H9 (cell line): ENCODE measurements at regions not wholly inside any gene's neighbourhood (a gene's known extent, or its start where the extent isn't known, plus 50 kb on each side); places are given as distances from the start of the nearest gene placed in this dataset.

Experiments
- DNase-seq: peaks from one replicate; pipeline ENCODE4 v3.0.0-alpha.2; 2017
- H2AFZ ChIP-seq: one replicate; pipeline ENCODE4 v1.6.1; 2013; ENCODE audit warnings: mild to moderate bottlenecking, low read length, control low read depth, moderate library complexity
- H2AK5ac ChIP-seq: 2 replicates; pipeline ENCODE4 v1.6.1; 2013; ENCODE audit warnings: low read length, control low read depth, mixed read lengths; ENCODE audit not compliant: insufficient read length
- H2BK120ac ChIP-seq: one replicate; pipeline ENCODE4 v1.6.1; 2013; ENCODE audit warnings: low read depth, mild to moderate bottlenecking, low read length, control low read depth, inconsistent platforms; ENCODE audit not compliant: poor library complexity, severe bottlenecking
- H2BK12ac ChIP-seq: 2 replicates; pipeline ENCODE4 v1.6.1; 2013; ENCODE audit warnings: low read length, control low read depth, mixed read lengths, low read depth; ENCODE audit not compliant: insufficient read length
- H2BK15ac ChIP-seq: 2 replicates; pipeline ENCODE4 v1.6.1; 2013; ENCODE audit warnings: low read depth, low read length, control low read depth
- H2BK20ac ChIP-seq: one replicate; pipeline ENCODE4 v1.6.1; 2013; ENCODE audit warnings: low read depth, mild to moderate bottlenecking, low read length, control low read depth, inconsistent platforms; ENCODE audit not compliant: poor library complexity, severe bottlenecking
- H2BK5ac ChIP-seq: 2 replicates; pipeline ENCODE4 v1.6.1; 2013; ENCODE audit warnings: low read length, control low read depth, mixed read lengths; ENCODE audit not compliant: insufficient read length
- H3K14ac ChIP-seq: 2 replicates; pipeline ENCODE4 v1.6.1; 2013; ENCODE audit warnings: low read length, control low read depth; ENCODE audit not compliant: insufficient read depth
- H3K18ac ChIP-seq: 2 replicates; pipeline ENCODE4 v1.6.1; 2013; ENCODE audit warnings: low read depth, mild to moderate bottlenecking, mixed read lengths, low read length, control low read depth; ENCODE audit not compliant: insufficient read length
- H3K23ac ChIP-seq: 2 replicates; pipeline ENCODE4 v1.6.1; 2013; ENCODE audit warnings: low read length, control low read depth, mixed read lengths, low read depth; ENCODE audit not compliant: insufficient read length
- H3K23me2 ChIP-seq: 2 replicates; pipeline ENCODE4 v1.6.1; 2013; ENCODE audit warnings: low read depth, mild to moderate bottlenecking, mixed read lengths, low read length, control low read depth; ENCODE audit not compliant: insufficient read length, poor library complexity, severe bottlenecking
- H3K27ac ChIP-seq: 2 replicates; pipeline ENCODE4 v1.5.1; 2013; ENCODE audit warnings: low read length, control low read depth, mixed read lengths, low read depth; ENCODE audit not compliant: insufficient read length
- H3K27me3 ChIP-seq: 2 replicates; pipeline ENCODE4 v1.6.1; 2013; ENCODE audit warnings: low read length, control low read depth, inconsistent platforms; ENCODE audit not compliant: insufficient read depth
- H3K4ac ChIP-seq: 2 replicates; pipeline ENCODE4 v1.6.1; 2013; ENCODE audit warnings: low read depth, mild to moderate bottlenecking, control low read depth, inconsistent platforms, low read length, moderate library complexity
- H3K4me1 ChIP-seq: 2 replicates; pipeline ENCODE4 v1.6.1; 2013; ENCODE audit warnings: low read length, control low read depth, inconsistent platforms; ENCODE audit not compliant: insufficient read depth
- H3K4me2 ChIP-seq: 2 replicates; pipeline ENCODE4 v1.6.1; 2013; ENCODE audit warnings: low read length, control low read depth, mixed read lengths; ENCODE audit not compliant: insufficient read length, insufficient read depth
- H3K56ac ChIP-seq: 2 replicates; pipeline ENCODE4 v1.6.1; 2013; ENCODE audit warnings: low read depth, mild to moderate bottlenecking, mixed read lengths, low read length, control low read depth; ENCODE audit not compliant: insufficient read length
- H3K79me1 ChIP-seq: 2 replicates; pipeline ENCODE4 v1.6.1; 2013; ENCODE audit warnings: low read depth, mild to moderate bottlenecking, moderate library complexity, low read length, control low read depth, inconsistent platforms; ENCODE audit not compliant: insufficient read depth, poor library complexity, severe bottlenecking
- H3K79me2 ChIP-seq: 2 replicates; pipeline ENCODE4 v1.6.1; 2013; ENCODE audit warnings: low read length, control low read depth, inconsistent platforms; ENCODE audit not compliant: insufficient read depth
- H3K9ac ChIP-seq: 2 replicates; pipeline ENCODE4 v1.6.1; 2013; ENCODE audit warnings: low read length, control low read depth, mixed read lengths; ENCODE audit not compliant: insufficient read length; ENCODE audit errors: extremely low read depth
- H3K9me3 ChIP-seq: one replicate; pipeline ENCODE4 v1.6.1; 2013; ENCODE audit warnings: low read depth, low read length, inconsistent platforms; ENCODE audit not compliant: control insufficient read depth
- H3T11ph ChIP-seq: one replicate; pipeline ENCODE4 v1.6.1; 2013; ENCODE audit warnings: mild to moderate bottlenecking, low read length, control low read depth, inconsistent platforms
- H4K20me1 ChIP-seq: one replicate; pipeline ENCODE4 v1.6.1; 2013; ENCODE audit not compliant: control insufficient read depth, insufficient read length, insufficient read depth
- H4K5ac ChIP-seq: 2 replicates; pipeline ENCODE4 v1.6.1; 2013; ENCODE audit warnings: low read depth, mild to moderate bottlenecking, mixed read lengths, low read length, control low read depth; ENCODE audit not compliant: insufficient read length
- H4K8ac ChIP-seq: replicated peaks from 2 replicates; pipeline ENCODE4 v1.6.1; 2013; ENCODE audit warnings: low read length, control low read depth, mixed read lengths, low read depth; ENCODE audit not compliant: insufficient read length
- H4K91ac ChIP-seq: 2 replicates; pipeline ENCODE4 v1.6.1; 2013; ENCODE audit warnings: low read depth, mild to moderate bottlenecking, moderate library complexity, mixed read lengths, low read length, control low read depth; ENCODE audit not compliant: insufficient read length
- H3K27ac Mint-ChIP-seq, 3 experiments: 2 replicates in 2 of 3; 3 replicates in 1 of 3; pipeline ENCODE4 v1.8.0; 2020 to 2021; ENCODE audit warnings: mixed read lengths in 3 of 3, mild to moderate bottlenecking in 1 of 3, moderate library complexity in 1 of 3
- H3K27me3 Mint-ChIP-seq: 2 replicates; pipeline ENCODE4 v1.8.0; 2021; ENCODE audit warnings: low read depth, mild to moderate bottlenecking, moderate library complexity, mixed read lengths
- H3K36me3 Mint-ChIP-seq, 3 experiments: 2 replicates in 2 of 3; 3 replicates in 1 of 3; pipeline ENCODE4 v1.8.0; 2020 to 2021; ENCODE audit warnings: low read depth in 3 of 3, mixed read lengths in 3 of 3; ENCODE audit not compliant: insufficient read depth in 1 of 3
- H3K4me1 Mint-ChIP-seq, 2 experiments: 2 replicates each; pipeline ENCODE4 v1.8.0; 2020; ENCODE audit warnings: mixed read lengths in 2 of 2
- H3K4me3 Mint-ChIP-seq, 2 experiments: 2 replicates in 1 of 2; 3 replicates in 1 of 2; pipeline ENCODE4 v1.8.0; 2020 to 2021; ENCODE audit warnings: mild to moderate bottlenecking in 2 of 2, mixed read lengths in 2 of 2, moderate library complexity in 1 of 2
- H3K9me3 Mint-ChIP-seq, 2 experiments: 2 replicates in 1 of 2; 3 replicates in 1 of 2; pipeline ENCODE4 v1.8.0; 2020; ENCODE audit warnings: mild to moderate bottlenecking in 2 of 2, mixed read lengths in 2 of 2, moderate library complexity in 1 of 2
- CTCF ChIP-seq: fragments of 200-600 bp; sonication (generic); conservative IDR thresholded peaks from 3 replicates; pipeline ENCODE4 v1.8.0; 2021; ENCODE audit warnings: antibody characterized with exemption, mild to moderate bottlenecking
- WGBS: extraction: QIAGEN DNeasy Blood & Tissue Kit; methylation state at CpG from one replicate; pipeline ENCODE4 v1.1.7; 2013; ENCODE audit warnings: missing lambda C conversion rate, low lambda C conversion rate, mixed read lengths; ENCODE audit not compliant: insufficient read length; ENCODE audit errors: extremely low coverage; 5-methylcytosine and 5-hydroxymethylcytosine counted together

GRCh38 chr10:10772874-10773508, 244.7 kb upstream of the CELF2 start:
- H3K4ac ChIP-seq, result no peak overlapping the region
- no peak overlapping the region for H2BK20ac ChIP-seq

More at GRCh38 chr10:10772874-10773508, 244.7 kb upstream of the CELF2 start:
- TF ChIP-seq CTCF, result no peak
- Mint-ChIP-seq H3K27ac (no peak overlapping the region), H3K4me3 (no peak overlapping the region), H3K36me3 (no peaks in the 10 kb centered on the region; a peak in 2 of 7 replicates), H3K27me3 (no peaks in the 10 kb centered on the region), H3K9me3 (no peaks in the 10 kb centered on the region; a peak in 1 of 5 replicates), H3K4me1 (no peaks in the 10 kb centered on the region)
- no peak overlapping the region for H3K9ac ChIP-seq
- no peak overlapping the region for H3K14ac ChIP-seq
- H4K8ac ChIP-seq, result no peak overlapping the region
- no peak overlapping the region for H3K4me2 ChIP-seq
- no peak overlapping the region for H3K27ac ChIP-seq
- H4K5ac ChIP-seq, result no peak overlapping the region
- no peak overlapping the region for H3T11ph ChIP-seq
- no peak overlapping the region for H3K18ac ChIP-seq
- no peak overlapping the region for H2BK5ac ChIP-seq
- H2BK12ac ChIP-seq, result no peak overlapping the region
- H4K20me1 ChIP-seq, result no peaks in the 10 kb centered on the region
- no peaks in the 10 kb centered on the region for H3K9me3 ChIP-seq
- no peak overlapping the region for H2BK15ac ChIP-seq
- no peak overlapping the region for H4K91ac ChIP-seq
- H2BK120ac ChIP-seq, result no peak overlapping the region
- no peak for DNase-seq
- WGBS, result no CpG with 5 or more reads among the region's 6 CpGs
- H3K79me1 ChIP-seq, result no peaks in the 10 kb centered on the region
- H3K79me2 ChIP-seq, result no peaks in the 10 kb centered on the region
- H2AFZ ChIP-seq, result no peak overlapping the region
- no peaks in the 10 kb centered on the region for H3K4me1 ChIP-seq
- H3K27me3 ChIP-seq, result no peaks in the 10 kb centered on the region
- no peak overlapping the region for H2AK5ac ChIP-seq
- H3K56ac ChIP-seq, result no peak overlapping the region
- H3K23ac ChIP-seq, result no peak overlapping the region
- H3K23me2 ChIP-seq, result no peaks in the 10 kb centered on the region
